Brain pericyte (primary cell): ENCODE measurements at regions not wholly inside any gene's neighbourhood (a gene's known extent, or its start where the extent isn't known, plus 50 kb on each side); places are given as distances from the start of the nearest gene placed in this dataset.
"Not testable (repeated sequence)": the region's sequence is repeated elsewhere in the genome, so short reads cannot be mapped to it uniquely, and the experiment has no call there.

Experiments used
- DNase-seq: peaks from one replicate; pipeline ENCODE4 v3.0.0-alpha.2; 2012; ENCODE audit warnings: low read depth, low spot score

DNA sequence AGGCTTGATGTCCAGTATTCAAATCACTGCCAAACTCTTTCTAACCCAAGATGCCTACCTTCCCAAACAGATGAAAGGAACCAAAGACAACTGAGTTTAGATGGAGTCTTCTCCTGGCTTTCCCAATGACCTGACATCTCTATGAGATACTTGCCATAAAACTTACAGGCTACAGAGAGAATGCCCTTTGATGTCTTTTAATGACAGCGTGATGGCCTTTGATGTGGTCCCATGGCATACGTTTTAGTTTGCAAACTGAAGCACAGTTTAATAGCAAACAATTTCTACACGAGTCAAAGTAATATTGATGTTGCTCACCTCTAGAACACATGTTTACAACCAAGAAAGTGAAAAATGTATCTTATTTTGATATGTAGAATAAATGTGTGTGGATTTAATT is 73.2 kb downstream of the ZIC4 start:
- DNase-seq = no peak

- no peak for DNase-seq
These were observed 77.6 kb downstream of the ZIC4 start for GRCh38 chr3:147328711-147329110.

DNA sequence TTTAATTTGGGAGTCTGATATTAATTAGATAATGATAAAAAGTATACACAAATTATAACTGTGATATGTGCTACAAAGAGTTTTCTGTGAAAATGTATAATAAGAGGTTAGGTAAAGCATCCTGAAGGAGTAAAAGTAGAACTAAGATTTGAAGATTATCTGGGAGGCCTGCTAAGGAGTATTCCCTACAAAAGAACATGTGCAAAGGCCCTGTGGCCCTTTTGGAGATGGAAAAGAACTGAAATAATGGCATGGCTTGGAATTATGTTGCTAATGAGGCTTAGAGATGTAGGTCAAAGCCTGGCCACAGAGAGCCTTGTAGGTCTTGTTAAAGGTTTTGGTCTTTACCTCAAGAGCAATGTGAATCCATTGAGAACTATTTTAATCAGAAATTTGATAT is 82.0 kb downstream of the ZIC4 start:
- DNase-seq = no peak

DNA sequence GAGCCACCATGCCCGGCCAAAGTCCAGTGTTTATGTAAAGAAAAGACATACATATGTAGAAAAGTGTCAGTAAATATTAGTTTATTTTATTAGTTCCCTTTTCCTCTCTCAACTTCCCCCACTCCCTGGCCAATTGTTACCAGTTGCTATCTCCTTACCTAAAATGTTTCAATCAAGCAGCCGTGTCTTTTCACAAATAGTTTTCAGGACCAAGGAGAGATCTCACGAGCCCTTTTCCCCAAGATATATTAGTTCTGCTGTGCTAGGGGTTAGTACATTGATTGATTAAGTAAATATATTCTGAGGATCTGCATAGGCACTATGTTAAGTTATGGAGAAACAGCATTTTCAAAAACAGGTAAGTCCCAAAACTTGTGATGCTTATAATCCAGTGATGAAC is 87.4 kb downstream of the ZIC4 start:
- no peak for DNase-seq

DNA sequence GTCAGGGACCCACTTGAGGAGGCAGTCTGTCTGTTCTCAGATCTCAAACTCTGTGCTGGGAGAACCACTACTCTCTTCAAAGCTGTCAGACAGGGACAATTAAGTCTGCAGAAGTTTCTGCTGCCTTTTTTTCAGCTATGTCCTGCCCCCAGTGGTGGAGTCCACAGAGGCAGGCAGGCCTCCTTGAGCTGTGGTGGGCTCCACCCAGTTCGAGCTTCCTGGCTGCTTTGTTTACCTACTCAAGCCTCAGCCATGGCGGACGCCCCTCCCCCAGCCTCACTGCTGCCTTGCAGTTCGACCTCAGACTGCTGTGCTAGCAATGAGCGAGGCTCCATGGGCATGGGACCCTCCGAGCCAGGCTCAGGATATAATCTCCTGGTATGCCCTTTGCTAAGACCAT is 89.3 kb downstream of the ZIC4 start:
- DNase-seq = not testable (repeated sequence)

- no peak for DNase-seq
These were observed 92.8 kb downstream of the ZIC4 start for GRCh38 chr3:147313513-147313912.

DNA sequence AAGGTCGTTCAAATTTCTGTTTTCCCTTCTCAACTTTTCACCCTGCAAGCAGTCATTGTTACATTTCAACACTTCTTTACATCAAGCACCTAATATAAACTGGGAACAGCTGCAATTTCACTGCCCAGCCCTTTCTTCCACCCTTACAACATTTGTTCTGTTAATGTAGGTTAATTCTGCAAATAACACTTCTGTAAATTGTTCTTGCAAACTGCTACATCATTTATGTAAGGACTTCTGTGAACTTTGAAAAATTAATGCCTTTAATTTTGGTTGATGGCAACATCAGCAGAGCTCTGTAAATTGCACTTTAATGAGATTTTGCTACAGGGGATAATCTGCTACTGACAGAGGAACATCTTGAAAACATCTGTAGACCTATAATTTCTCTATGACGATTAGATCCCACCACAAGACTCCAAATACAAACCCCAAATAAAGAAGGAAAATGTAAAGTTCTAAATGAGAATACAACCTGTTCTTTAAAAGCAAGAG is 93.5 kb downstream of the ZIC4 start:
- DNase-seq = no peak

DNA sequence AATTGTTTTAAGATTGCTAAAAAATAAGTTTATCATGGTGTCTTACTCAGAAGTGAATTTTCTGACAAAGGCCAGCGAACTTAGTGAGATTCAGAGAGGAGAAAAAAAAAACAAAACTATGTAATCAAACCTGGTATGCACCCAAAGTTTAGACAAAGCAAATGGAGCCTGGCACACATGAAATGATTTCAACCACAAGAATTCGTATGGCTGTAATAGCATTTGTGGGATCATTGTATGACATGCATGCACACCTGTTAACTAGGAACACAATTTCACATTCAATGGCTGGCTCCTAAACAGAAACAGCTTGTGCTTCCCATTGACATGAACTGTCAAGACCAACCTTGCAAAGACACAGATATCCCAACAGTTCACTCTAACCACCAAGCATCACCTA is 94.6 kb downstream of the ZIC4 start:
- DNase-seq = no peak

- DNase-seq = no peak
These were observed 100.7 kb downstream of the ZIC4 start for GRCh38 chr3:147305533-147306250.

DNA sequence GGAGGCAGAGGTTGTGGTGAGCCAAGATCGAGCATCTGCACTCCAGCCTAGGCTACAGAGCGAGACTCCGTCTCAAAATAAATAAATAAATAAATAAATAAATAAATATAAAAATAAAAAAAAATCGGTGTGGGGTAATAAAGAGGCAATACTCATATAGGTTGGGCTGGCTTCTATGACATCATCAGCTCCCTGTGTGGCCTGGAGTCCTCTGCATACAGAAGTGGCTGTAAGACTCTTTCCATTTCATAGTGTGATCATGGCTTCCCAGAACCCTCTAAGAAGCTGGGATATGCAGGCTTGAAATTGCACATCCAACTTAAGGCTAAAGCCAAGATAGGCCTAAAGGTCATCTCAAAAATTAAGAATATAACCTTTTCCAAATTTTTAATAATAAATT is 101.6 kb downstream of the ZIC4 start:
- no peak for DNase-seq

DNA sequence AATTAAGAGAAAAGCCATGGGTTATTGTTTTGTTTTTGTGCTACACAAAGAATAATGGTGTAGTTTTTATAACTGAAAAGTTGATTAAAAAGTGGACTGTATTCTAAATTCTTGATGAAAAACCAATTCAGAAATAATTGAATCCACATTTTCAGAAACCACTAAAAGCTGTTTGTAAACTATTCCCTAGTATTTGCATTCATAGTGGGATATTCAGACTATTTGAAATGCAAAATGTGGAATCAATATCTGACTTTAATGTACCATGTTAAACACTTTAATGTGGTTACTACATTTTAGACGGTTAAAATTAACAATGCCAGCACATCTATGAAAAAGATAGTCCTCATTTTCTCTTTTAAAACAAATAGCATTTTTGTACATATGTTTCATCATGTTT is 104.6 kb downstream of the ZIC4 start:
- DNase-seq = no peak

DNA sequence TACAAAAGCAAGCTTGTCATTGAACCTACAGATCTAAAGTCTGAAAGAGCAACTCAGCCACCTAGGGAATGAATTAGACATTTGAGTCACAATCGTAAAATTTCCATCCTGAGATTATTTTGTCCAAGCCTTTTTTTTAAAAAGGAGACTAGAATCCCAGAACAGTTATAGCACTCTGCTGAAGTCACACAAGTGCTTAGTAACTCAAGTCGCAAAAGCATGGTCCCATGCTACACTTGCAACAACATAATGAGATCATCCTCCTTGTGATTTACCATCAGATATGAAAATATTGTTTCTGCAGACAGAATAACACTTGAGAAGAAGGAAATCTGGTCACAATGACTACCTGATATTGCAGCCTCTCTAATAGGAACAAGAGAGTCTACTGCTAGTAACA is 106.7 kb downstream of the ZIC4 start:
- no peak for DNase-seq

DNA sequence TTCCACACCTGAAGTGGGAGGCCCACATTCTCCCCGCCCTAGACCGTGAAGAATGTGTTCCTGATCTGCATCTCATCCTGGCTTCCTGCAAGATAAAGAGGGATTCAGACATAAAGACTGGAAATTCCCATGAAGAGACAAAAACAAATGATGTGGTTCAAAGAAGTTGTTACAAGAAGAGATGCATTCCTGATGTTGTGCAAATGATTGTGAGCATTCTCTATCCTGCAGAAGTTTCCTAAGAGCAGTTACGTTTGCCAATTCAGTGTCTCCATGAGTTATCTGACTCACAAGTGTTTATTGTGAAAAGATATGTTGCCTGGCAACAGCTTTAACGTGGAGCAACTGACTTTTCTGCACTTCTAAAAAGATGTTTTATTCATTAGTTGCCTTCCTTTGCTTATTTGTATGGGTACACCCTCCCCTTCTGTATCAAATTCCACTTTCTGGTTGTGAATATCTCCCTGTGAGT is 107.8 kb downstream of the ZIC4 start:
- peak; percentile 82 for DNase-seq

DNA sequence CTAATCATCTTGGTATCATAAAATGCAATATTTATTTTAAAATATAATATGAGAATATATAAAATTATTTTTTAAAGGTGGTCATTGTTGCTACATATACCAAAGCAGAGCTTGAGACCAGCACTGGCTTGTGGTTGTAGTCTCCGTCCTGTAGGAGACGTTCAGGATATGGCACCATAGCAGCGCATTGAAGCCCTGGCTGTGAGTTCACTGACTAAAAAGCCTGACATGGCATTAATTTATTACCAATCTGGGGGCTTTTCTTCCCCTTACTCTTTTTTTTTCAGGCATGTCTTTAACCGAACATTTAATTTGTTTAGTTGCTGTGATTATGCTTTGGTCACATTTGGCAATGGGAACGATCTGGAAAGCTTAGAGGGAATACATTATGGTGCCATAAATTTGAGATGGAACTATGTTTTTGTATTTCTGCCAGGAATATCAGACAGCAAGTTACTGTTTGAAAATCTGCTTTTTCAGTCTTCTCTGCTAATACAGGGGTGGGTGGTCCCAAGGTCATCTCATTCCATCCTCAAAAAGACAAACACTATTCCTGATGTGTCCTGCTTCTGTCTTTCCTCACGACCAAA is 108.5 kb downstream of the ZIC4 start:
- DNase-seq = no peak

GRCh38 chr3:147287370-147287769 is 119.0 kb downstream of the ZIC4 start:
- DNase-seq = not testable (repeated sequence)

DNA sequence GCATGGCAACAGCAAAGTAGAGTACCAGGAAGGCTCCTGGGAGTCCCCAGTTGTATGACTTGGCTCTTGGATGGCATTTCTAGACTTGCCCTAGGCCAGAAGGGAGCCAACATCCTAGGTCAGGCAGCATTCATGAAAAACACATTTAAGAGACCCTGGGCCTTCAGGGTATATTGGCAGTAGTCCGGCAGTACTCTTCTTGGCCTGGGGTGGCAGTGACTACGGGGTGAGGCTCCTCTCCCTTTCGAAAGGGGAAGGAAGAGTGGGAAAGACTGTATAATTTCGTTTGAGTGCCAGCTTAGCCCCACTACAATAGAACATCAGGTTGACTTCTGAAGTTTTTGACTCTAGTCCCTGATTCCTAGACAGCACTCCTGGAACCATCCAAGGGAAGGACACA is 136.4 kb downstream of the ZIC4 start:
- DNase-seq = no peak

GRCh38 chr3:147267434-147267833 is 138.9 kb downstream of the ZIC4 start:
- no peak for DNase-seq

DNA sequence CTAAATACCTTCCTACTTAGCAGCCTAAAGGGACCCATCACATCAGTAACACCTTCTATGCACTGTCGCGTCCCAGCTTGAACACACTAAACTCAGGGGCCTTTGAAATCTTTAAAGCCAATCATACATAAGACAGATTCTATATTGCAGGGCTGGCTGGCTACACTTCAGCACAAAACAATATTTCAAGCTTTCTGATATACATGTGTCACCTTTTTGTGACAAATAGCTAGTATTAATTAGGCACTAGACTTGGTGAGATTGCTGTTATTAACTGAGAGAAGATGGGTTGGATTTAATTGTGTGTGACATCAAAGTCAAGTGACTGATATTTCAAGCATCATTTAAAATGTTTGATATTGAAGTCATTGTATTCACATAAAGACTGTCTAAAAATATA is 148.4 kb downstream of the ZIC4 start:
- no peak for DNase-seq

- no peak for DNase-seq
These were observed 149.6 kb downstream of the ZIC4 start for GRCh38 chr3:147256739-147257138.

DNA sequence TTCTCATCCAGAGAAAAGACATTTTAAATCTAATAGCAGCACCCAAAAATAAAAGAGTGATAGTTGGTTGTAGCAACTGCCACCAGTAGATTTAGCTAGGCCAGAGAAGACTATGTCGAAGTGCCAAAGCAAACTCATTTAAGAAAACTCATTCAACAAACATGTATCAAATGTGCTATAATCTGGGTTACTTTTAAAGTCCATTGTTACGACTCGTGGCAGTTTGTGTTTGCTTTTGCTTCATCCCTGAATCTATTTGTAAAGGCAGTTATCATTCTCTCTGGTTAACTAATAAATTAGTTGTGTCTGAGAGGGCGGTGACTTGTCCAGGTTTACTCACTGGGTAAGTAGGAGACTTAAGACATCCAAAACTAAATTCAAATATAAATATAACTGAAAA is 159.4 kb downstream of the ZIC4 start:
- no peak for DNase-seq

DNA sequence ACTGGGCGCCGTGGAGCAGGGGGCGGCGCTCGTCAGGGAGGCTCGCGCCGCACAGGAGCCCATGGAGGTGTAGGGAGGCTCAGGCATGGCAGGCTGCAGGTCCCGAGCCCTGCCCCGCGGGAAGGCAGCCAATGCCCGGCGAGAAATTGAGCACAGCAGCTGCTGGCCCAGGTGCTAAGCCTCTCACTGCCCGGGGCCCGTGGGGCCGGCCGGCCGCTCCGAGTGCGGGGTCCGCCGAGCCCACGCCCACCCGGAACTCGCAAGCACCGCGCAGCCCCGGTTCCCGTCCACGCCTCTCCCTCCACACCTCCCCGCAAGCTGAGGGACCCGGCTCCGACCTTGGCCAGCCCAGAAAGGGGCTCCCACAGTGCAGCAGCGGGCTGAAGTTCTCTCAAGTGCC is 160.7 kb downstream of the ZIC4 start:
- DNase-seq = not testable (repeated sequence)

- not testable (repeated sequence) for DNase-seq
These were observed 161.3 kb downstream of the ZIC4 start for GRCh38 chr3:147245022-147245421.

- no peak for DNase-seq
These were observed 161.9 kb downstream of the ZIC4 start for GRCh38 chr3:147244397-147244796.
